ENCODE measurements at regions not wholly inside any gene's neighbourhood (a gene's known extent, or its start where the extent isn't known, plus 50 kb on each side); places are given as distances from the start of the nearest gene placed in this dataset.
"Not testable (repeated sequence)": the region's sequence is repeated elsewhere in the genome, so short reads cannot be mapped to it uniquely, and the experiment has no call there.

- 63 to 79% (median 72%) methylated on average over 2 of the region's 3 CpGs for WGBS, 3 donors
- intact Hi-C loops (cut with DNase I) = not testable (repeated sequence)
Observed at GRCh38 chr2:91603996-91604395, 2912.5 kb downstream of the RPIA start.

DNA sequence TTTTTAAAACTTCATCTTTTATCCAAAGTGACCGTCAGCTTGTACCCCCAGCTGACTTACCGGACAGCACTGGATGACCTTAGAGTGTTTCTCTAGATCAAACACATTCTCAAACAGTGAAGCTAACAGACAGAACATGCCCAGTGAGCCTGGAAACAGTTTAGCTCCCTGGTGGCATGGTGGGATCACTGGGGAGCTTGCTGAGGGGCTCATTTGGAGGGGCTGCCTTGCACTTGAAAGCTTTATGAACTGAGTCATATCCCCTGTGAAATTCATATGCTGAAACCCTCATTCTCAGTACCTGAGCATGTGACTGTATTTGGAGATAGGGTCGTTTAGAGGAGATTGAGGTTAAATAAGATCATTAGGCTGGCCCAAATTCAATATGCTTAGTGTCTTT is 2913.2 kb downstream of the RPIA start:
- intact Hi-C loops (cut with DNase I); H3K4me3 ChIP-seq: not testable (repeated sequence)

More at GRCh38 chr2:91603996-91604395, 2912.5 kb downstream of the RPIA start:
- not testable (repeated sequence) for H3K4me1 ChIP-seq (ENCODE audit: insufficient read depth); H3K9me3 ChIP-seq; H3K27me3 ChIP-seq; H3K36me3 ChIP-seq; H3K4me3 ChIP-seq; H3K27ac ChIP-seq; DNase-seq

GRCh38 chr2:91623739-91624138 is 2932.3 kb downstream of the RPIA start:
- H3K36me3 ChIP-seq; H3K9me3 ChIP-seq; DNase-seq; H3K27me3 ChIP-seq; H3K27ac ChIP-seq; intact Hi-C loops (cut with DNase I); H3K4me3 ChIP-seq; H3K4me1 ChIP-seq (ENCODE audit: insufficient read depth): not testable (repeated sequence)
- WGBS, 3 donors = 84 to 90% (median 88%) methylated on average over 6 to 7 of the region's 7 CpGs

More for the DNA sequence above, 2913.2 kb downstream of the RPIA start:
- H3K9me3 ChIP-seq; H3K27me3 ChIP-seq; H3K4me1 ChIP-seq (ENCODE audit: insufficient read depth); H3K27ac ChIP-seq; H3K36me3 ChIP-seq; DNase-seq: not testable (repeated sequence)
- 70 to 79% (median 78%) methylated on average over 3 of the region's 3 CpGs for WGBS, 3 donors

GRCh38 chr2:91628471-91628870 is 2937.0 kb downstream of the RPIA start:
- H3K27ac ChIP-seq; intact Hi-C loops (cut with DNase I); H3K36me3 ChIP-seq; H3K27me3 ChIP-seq; H3K4me3 ChIP-seq; H3K4me1 ChIP-seq (ENCODE audit: insufficient read depth); H3K9me3 ChIP-seq; DNase-seq: not testable (repeated sequence)
- WGBS, 3 donors = 63 to 81% (median 73%) methylated on average over 4 to 6 of the region's 11 CpGs

DNA sequence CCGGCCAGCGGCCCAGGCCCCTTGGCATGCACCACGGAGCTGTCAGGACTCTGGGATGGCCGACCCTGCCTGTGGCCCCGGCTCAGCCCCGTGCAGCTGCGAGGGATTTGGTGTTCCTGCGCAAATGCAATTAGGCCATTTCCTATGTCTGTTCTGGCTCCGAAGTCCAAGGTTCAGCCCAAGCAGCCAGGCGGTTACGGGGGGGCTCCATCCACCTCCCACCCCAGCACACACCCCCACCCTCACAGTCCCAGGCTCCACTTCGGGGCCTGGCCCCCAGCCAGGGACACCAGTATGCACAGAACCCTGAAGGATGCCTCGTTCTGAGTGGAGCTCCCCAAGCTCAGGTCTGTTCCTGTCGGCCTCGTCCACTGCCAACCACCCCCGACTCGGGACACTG is 2965.7 kb downstream of the RPIA start:
- 43 to 68% (median 46%) methylated on average over 4 to 5 of the region's 17 CpGs for WGBS, 3 donors
- H3K36me3 ChIP-seq; H3K27ac ChIP-seq; H3K4me1 ChIP-seq (ENCODE audit: insufficient read depth); H3K9me3 ChIP-seq; intact Hi-C loops (cut with DNase I); H3K27me3 ChIP-seq; H3K4me3 ChIP-seq: not testable (repeated sequence)
- peak in 3 of 5 donors; percentile 22 to 54 (median 41) for DNase-seq

DNA sequence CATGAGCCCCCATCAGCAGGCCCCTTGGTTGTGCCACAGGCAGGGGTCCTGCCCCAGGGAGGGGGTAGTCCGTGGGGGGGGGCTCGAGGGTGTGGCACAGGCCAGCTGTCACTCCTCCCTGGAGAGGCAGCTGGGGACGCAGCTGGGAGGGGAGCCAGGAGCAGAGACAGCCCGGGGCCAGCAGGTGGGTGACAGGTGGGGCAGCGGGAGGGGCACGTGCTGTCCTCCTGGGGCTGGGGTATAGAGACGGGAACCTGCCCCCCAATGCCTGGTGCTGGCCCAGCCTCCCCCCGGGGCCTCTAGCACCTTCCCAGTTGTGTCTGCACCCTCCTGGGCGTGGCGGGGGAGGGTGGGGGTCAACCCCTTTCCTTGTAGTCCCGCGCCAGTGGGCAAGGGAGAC is 2966.9 kb downstream of the RPIA start:
- H3K4me1 ChIP-seq (ENCODE audit: insufficient read depth); H3K27me3 ChIP-seq; H3K4me3 ChIP-seq; H3K27ac ChIP-seq; H3K9me3 ChIP-seq; intact Hi-C loops (cut with DNase I); H3K36me3 ChIP-seq: not testable (repeated sequence)
- DNase-seq = peak in 1 of 5 donors; percentile 12
- WGBS, 3 donors = 72 to 76% methylated on average over 7 to 12 of the region's 12 CpGs; no CpG with 5 or more reads in 1 of the 3 donors

DNA sequence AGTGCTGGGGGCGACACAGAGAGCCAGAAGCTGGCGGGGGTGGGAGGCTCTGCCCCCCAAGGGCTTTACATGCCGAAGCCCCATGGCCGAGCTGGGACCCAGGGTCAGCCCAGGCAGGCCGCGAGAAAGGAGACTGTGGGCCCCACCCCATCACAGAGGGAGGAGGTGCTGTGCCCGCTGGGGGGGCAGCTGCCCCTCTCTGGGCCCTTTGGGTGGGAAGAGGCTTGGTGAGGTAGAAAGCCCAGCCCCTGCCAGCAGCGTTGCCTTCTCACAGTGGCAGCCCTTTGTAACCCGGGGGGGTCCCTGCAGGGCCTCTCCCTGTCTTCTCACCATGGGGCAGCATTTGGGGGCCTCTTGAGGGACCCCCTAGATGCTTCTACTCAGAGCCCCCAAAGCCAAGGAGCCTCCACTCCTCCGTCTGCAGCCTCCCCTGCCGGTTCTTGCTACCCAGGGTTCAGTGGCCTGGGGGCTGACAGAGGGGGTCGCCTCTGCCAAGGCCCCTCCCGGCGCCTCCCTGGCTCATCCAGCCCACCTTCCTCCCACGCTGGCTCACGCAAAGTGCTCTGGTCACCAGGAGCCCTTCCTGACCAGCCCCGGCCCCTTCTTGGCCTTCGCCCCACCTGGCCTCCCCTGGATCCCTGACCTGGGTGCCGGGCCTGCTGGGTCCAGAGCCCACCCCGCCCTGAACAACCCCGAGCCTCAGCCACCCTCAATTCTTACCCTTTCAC is 2967.9 kb downstream of the RPIA start:
- H3K27ac ChIP-seq; H3K4me3 ChIP-seq; H3K4me1 ChIP-seq (ENCODE audit: insufficient read depth); H3K36me3 ChIP-seq; H3K27me3 ChIP-seq; H3K9me3 ChIP-seq; intact Hi-C loops (cut with DNase I): not testable (repeated sequence)
- 0 to 61% (median 15%) methylated on average over 1 to 12 of the region's 21 CpGs for WGBS, 3 donors
- peak in 1 of 5 donors; percentile 12 for DNase-seq

GRCh38 chr2:91659917-91660275 is 2968.4 kb downstream of the RPIA start:
- peak in 3 of 5 donors; percentile 20 to 54 (median 47) for DNase-seq

DNA sequence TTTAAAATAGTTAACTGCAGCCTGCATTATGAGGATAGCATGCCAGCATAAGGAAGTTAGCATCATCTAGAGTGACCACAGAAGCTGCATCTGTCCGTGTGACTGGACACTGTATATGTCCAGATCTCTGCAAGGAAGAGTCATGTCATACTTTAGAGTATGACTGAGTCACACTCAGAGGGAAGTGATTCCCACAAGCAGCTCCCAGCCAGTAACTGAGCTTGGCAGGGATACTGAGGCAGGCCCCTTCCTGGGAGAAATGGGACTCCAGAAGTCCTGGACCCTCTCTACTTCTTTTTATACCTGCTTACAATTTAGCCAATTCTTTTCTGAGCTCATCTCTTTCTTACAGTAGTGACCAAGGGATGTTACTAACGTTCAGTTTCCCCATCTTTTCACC is 2975.9 kb downstream of the RPIA start:
- H3K36me3 ChIP-seq; H3K4me1 ChIP-seq (ENCODE audit: insufficient read depth); H3K9me3 ChIP-seq; intact Hi-C loops (cut with DNase I); H3K27ac ChIP-seq; H3K4me3 ChIP-seq; DNase-seq; H3K27me3 ChIP-seq: not testable (repeated sequence)
- whole genome bisulfite sequencing, 3 donors = 59% methylated on average over 1 of the region's 2 CpGs; no CpG with 5 or more reads in 2 of the 3 donors

More at GRCh38 chr2:91659917-91660275, 2968.4 kb downstream of the RPIA start:
- H3K27me3 ChIP-seq; intact Hi-C loops (cut with DNase I); H3K9me3 ChIP-seq; H3K4me3 ChIP-seq; H3K27ac ChIP-seq; H3K4me1 ChIP-seq (ENCODE audit: insufficient read depth); H3K36me3 ChIP-seq: not testable (repeated sequence)
- WGBS, 3 donors = 3 to 24% (median 10%) methylated on average over 2 to 26 of the region's 34 CpGs

DNA sequence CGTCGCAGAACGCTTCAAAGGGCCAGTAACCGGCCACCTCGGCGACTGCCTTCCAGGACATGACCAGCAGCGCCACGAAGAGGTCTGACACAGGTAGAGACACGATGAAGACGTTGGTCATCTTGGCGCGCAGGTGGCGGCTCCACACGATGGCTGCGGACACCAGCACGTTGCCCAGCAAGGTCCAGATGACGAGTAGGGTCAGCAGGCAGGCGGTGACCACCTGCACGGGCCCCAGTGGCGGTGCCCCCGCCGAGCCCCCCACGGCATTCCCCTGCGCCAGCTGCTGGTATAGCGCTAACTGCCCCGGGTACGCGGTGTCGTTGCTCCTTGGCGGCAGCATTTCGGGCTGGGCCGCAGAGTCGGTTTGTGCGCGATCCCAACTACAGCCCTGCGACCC is 2994.1 kb downstream of the RPIA start:
- H3K27me3 ChIP-seq; H3K4me3 ChIP-seq; DNase-seq; intact Hi-C loops (cut with DNase I); H3K9me3 ChIP-seq; H3K36me3 ChIP-seq; H3K27ac ChIP-seq; H3K4me1 ChIP-seq (ENCODE audit: insufficient read depth): not testable (repeated sequence)
- 20 to 24% methylated on average over 6 to 28 of the region's 36 CpGs; no CpG with 5 or more reads in 1 of the 3 donors for WGBS, 3 donors

- H3K27me3 ChIP-seq; H3K36me3 ChIP-seq; H3K9me3 ChIP-seq; H3K4me1 ChIP-seq (ENCODE audit: insufficient read depth); intact Hi-C loops (cut with DNase I); DNase-seq; H3K27ac ChIP-seq; H3K4me3 ChIP-seq: not testable (repeated sequence)
- WGBS, 3 donors = 3% methylated on average over 33 of the region's 42 CpGs; no CpG with 5 or more reads in 2 of the 3 donors
Observed at GRCh38 chr2:91686046-91686445, 2994.6 kb downstream of the RPIA start.
